ENCODE measurements at regions not wholly inside any gene's neighbourhood (a gene's known extent, or its start where the extent isn't known, plus 50 kb on each side); places are given as distances from the start of the nearest gene placed in this dataset.

DNA sequence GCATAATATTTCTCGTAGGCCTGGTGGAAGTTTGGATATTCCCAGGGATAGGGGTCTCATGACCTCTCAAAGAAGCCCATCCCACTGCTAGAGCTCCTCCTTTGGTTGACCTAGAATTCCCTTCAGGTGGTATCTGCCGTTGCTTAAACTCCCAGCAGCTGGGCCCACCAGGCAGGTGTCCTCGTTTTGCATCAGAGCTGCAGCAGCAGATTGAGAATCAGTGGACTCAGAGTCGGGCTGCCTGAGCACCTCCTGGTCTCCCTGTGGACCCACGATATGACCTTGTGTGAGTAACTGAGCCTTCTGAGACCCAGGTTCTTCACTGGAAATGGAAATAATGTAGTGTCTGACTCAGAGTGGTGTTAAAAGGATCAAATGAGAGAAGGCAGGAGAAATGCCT lies 132.7 kb downstream of the PAPOLA start:
- WGBS, result 74% methylated on average over 5 of the region's 5 CpGs
- peaks cover 0 to 2% (median 0%) of the 10 kb centered on the region in 4 donors for H3K27me3 ChIP-seq (ENCODE audit: control insufficient read depth in 4 of 4, insufficient read depth in 4 of 4, low read length in 3 of 4)
- H3K4me1 ChIP-seq (ENCODE audit: control insufficient read depth in 4 of 4, insufficient read depth in 4 of 4, low read length in 3 of 4), result no peaks in the 10 kb centered on the region
- H3K27ac ChIP-seq (ENCODE audit: low read depth in 1 of 2, low read length in 2 of 2), result no peak overlapping the region
- H3K4me3 ChIP-seq (ENCODE audit: low read depth in 1 of 3, low read length in 3 of 3), result no peak overlapping the region
- no peak overlapping the region for H3K9ac ChIP-seq (ENCODE audit: low read depth in 1 of 2, low read length in 2 of 2)
- no peak for TF ChIP-seq RAD21 (IDR thresholded peaks at IDR 0.05)
- peaks cover 0 to 4% (median 0%) of the 10 kb centered on the region in 4 donors for H3K9me3 ChIP-seq (ENCODE audit: control insufficient read depth in 4 of 4, low read length in 3 of 4)
- DNase-seq (ENCODE audit: low spot score), result peak; percentile 13
- H3K36me3 ChIP-seq (ENCODE audit: control insufficient read depth in 4 of 4, insufficient read depth in 3 of 4, low read depth in 1 of 4, low read length in 3 of 4), result no peaks in the 10 kb centered on the region

DNA sequence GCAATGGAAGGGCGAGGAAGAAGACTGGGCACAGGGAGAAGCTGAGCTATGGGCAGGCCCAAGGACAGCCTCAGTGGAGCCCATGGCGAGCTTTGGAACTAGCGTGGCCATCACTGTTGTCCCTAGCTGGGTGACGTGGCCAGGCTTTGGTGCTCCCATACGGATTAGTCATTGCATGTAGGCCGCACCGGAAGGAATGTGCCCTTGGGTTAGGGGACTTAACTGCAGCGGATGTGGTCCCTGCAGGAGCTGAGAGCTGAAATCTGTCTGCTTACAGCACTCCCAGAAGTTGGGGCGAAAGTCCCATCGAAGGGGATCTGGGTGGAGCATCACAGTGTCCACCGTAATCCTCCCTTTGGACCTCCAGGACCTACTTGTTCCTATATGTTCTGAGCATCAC lies 133.7 kb downstream of the PAPOLA start:
- Histone ChIP-seq H3K36me3 (ENCODE audit: control insufficient read depth in 4 of 4, insufficient read depth in 3 of 4, low read depth in 1 of 4, low read length in 3 of 4) (no peaks in the 10 kb centered on the region), H3K4me3 (ENCODE audit: low read depth in 1 of 3, low read length in 3 of 3) (no peak overlapping the region), H3K9me3 (ENCODE audit: control insufficient read depth in 4 of 4, low read length in 3 of 4) (no peaks in the 10 kb centered on the region), H3K27ac (ENCODE audit: low read depth in 1 of 2, low read length in 2 of 2) (no peak overlapping the region), H3K4me1 (ENCODE audit: control insufficient read depth in 4 of 4, insufficient read depth in 4 of 4, low read length in 3 of 4) (no peaks in the 10 kb centered on the region), H3K27me3 (ENCODE audit: control insufficient read depth in 4 of 4, insufficient read depth in 4 of 4, low read length in 3 of 4) (peaks cover 0 to 2% (median 0%) of the 10 kb centered on the region in 4 donors), H3K9ac (ENCODE audit: low read depth in 1 of 2, low read length in 2 of 2) (no peak overlapping the region)
- TF ChIP-seq RXRA (IDR thresholded peaks at IDR 0.05) (no peak), NR2F2 (IDR thresholded peaks at IDR 0.05) (no peak), GABPA (IDR thresholded peaks at IDR 0.05 in 1 of 2, conservative IDR thresholded peaks at IDR 0.05 in 1 of 2) (no peak), HNF4G (IDR thresholded peaks at IDR 0.05) (no peak), FOXA1 (IDR thresholded peaks at IDR 0.05) (no peak), SP1 (IDR thresholded peaks at IDR 0.05) (no peak), JUND (IDR thresholded peaks at IDR 0.05) (no peak), TAF1 (conservative IDR thresholded peaks at IDR 0.05) (no peak), YY1 (IDR thresholded peaks at IDR 0.05) (no peak), RAD21 (IDR thresholded peaks at IDR 0.05) (no peak), HNF4A (conservative IDR thresholded peaks at IDR 0.05) (no peak), FOXA2 (IDR thresholded peaks at IDR 0.05) (no peak)
- TF ChIP-seq, protein P1, sequence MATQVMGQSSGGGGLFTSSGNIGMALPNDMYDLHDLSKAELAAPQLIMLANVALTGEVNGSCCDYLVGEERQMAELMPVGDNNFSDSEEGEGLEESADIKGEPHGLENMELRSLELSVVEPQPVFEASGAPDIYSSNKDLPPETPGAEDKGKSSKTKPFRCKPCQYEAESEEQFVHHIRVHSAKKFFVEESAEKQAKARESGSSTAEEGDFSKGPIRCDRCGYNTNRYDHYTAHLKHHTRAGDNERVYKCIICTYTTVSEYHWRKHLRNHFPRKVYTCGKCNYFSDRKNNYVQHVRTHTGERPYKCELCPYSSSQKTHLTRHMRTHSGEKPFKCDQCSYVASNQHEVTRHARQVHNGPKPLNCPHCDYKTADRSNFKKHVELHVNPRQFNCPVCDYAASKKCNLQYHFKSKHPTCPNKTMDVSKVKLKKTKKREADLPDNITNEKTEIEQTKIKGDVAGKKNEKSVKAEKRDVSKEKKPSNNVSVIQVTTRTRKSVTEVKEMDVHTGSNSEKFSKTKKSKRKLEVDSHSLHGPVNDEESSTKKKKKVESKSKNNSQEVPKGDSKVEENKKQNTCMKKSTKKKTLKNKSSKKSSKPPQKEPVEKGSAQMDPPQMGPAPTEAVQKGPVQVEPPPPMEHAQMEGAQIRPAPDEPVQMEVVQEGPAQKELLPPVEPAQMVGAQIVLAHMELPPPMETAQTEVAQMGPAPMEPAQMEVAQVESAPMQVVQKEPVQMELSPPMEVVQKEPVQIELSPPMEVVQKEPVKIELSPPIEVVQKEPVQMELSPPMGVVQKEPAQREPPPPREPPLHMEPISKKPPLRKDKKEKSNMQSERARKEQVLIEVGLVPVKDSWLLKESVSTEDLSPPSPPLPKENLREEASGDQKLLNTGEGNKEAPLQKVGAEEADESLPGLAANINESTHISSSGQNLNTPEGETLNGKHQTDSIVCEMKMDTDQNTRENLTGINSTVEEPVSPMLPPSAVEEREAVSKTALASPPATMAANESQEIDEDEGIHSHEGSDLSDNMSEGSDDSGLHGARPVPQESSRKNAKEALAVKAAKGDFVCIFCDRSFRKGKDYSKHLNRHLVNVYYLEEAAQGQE (IDR thresholded peaks at IDR 0.05), result no peak
- TF ChIP-seq, protein P2, sequence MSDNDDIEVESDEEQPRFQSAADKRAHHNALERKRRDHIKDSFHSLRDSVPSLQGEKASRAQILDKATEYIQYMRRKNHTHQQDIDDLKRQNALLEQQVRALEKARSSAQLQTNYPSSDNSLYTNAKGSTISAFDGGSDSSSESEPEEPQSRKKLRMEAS (IDR thresholded peaks at IDR 0.05), result no peak
- TF ChIP-seq, protein P3, sequence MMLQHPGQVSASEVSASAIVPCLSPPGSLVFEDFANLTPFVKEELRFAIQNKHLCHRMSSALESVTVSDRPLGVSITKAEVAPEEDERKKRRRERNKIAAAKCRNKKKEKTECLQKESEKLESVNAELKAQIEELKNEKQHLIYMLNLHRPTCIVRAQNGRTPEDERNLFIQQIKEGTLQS (IDR thresholded peaks at IDR 0.05), result no peak
- TF ChIP-seq, protein P4, sequence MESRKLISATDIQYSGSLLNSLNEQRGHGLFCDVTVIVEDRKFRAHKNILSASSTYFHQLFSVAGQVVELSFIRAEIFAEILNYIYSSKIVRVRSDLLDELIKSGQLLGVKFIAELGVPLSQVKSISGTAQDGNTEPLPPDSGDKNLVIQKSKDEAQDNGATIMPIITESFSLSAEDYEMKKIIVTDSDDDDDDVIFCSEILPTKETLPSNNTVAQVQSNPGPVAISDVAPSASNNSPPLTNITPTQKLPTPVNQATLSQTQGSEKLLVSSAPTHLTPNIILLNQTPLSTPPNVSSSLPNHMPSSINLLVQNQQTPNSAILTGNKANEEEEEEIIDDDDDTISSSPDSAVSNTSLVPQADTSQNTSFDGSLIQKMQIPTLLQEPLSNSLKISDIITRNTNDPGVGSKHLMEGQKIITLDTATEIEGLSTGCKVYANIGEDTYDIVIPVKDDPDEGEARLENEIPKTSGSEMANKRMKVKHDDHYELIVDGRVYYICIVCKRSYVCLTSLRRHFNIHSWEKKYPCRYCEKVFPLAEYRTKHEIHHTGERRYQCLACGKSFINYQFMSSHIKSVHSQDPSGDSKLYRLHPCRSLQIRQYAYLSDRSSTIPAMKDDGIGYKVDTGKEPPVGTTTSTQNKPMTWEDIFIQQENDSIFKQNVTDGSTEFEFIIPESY (IDR thresholded peaks at IDR 0.05), result no peak
- TF ChIP-seq, protein P5, sequence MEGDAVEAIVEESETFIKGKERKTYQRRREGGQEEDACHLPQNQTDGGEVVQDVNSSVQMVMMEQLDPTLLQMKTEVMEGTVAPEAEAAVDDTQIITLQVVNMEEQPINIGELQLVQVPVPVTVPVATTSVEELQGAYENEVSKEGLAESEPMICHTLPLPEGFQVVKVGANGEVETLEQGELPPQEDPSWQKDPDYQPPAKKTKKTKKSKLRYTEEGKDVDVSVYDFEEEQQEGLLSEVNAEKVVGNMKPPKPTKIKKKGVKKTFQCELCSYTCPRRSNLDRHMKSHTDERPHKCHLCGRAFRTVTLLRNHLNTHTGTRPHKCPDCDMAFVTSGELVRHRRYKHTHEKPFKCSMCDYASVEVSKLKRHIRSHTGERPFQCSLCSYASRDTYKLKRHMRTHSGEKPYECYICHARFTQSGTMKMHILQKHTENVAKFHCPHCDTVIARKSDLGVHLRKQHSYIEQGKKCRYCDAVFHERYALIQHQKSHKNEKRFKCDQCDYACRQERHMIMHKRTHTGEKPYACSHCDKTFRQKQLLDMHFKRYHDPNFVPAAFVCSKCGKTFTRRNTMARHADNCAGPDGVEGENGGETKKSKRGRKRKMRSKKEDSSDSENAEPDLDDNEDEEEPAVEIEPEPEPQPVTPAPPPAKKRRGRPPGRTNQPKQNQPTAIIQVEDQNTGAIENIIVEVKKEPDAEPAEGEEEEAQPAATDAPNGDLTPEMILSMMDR (IDR thresholded peaks at IDR 0.05; ENCODE audit: low read depth, low read length, missing input control), result no peak
- DNase-seq (ENCODE audit: low spot score), result peak; percentile 27
- 81% methylated on average over 11 of the region's 11 CpGs for WGBS
